ENCODE measurements at regions not wholly inside any gene's neighbourhood (a gene's known extent, or its start where the extent isn't known, plus 50 kb on each side); places are given as distances from the start of the nearest gene placed in this dataset.

- H3K4me3 ChIP-seq = no peak overlapping the region
- POLR2A ChIA-PET = no interaction called here
- no peak for FAIRE-seq
- DNase-seq (ENCODE audit: low read depth in 1 of 2, low spot score in 1 of 2) = no peak
- ATAC-seq = no peak
- H3K9me3 ChIP-seq = no peaks in the 10 kb centered on the region
- H3K27ac ChIP-seq = no peak overlapping the region
- no peak for TF ChIP-seq ZC3H11A (IDR thresholded peaks at IDR 0.05)
- no peak for TF ChIP-seq KDM1A (IDR thresholded peaks at IDR 0.05; ENCODE audit: low read depth)
- TF ChIP-seq FOSB (CRISPR knock-in tag; IDR thresholded peaks at IDR 0.05) = no peak
- no peak for TF ChIP-seq POLR2A (IDR thresholded peaks at IDR 0.05; ENCODE audit: low read length)
- no peak for TF ChIP-seq PHF8 (IDR thresholded peaks at IDR 0.05; ENCODE audit: borderline replicate concordance, low read depth)
- TF ChIP-seq PBX3 (IDR thresholded peaks at IDR 0.05) = no peak
- TF ChIP-seq HMGXB4 (CRISPR knock-in tag; IDR thresholded peaks at IDR 0.05; ENCODE audit: borderline replicate concordance) = no peak
- no peak for TF ChIP-seq POLR2AphosphoS2 (conservative IDR thresholded peaks at IDR 0.05; ENCODE audit: low read length)
- TF ChIP-seq CBX8 (IDR thresholded peaks at IDR 0.05) = no peak
- TF ChIP-seq HDAC2 (IDR thresholded peaks at IDR 0.05) = no peak
- no peak for TF ChIP-seq ELK1 (IDR thresholded peaks at IDR 0.05; ENCODE audit: low read depth, low read length)
- TF ChIP-seq CHD4 (IDR thresholded peaks at IDR 0.05; ENCODE audit: borderline replicate concordance) = no peak
- TF ChIP-seq JUNB (IDR thresholded peaks at IDR 0.05) = no peak
- no peak for TF ChIP-seq CHD2 (IDR thresholded peaks at IDR 0.05; ENCODE audit: low read length, partially characterized antibody)
- TF ChIP-seq NFE2L2 (conservative IDR thresholded peaks at IDR 0.05; ENCODE audit: low read length) = no peak
- CTCF ChIA-PET = no interaction called here
- no peaks in the 10 kb centered on the region for H3K4me1 ChIP-seq
- 27% methylated on average over 3 of the region's 3 CpGs for WGBS (ENCODE audit: missing lambda C conversion rate)
- no peak overlapping the region for H3K4me2 ChIP-seq
Observed at GRCh38 chr2:12369566-12369965, 347.2 kb upstream of the TRIB2 start.

- DNase-seq (ENCODE audit: low read depth in 1 of 2, low spot score in 1 of 2) (no peak), FAIRE-seq (no peak), ATAC-seq (no peak)
- Histone ChIP-seq H3K27ac (no peak overlapping the region), H3K4me1 (no peaks in the 10 kb centered on the region), H3K9me3 (no peaks in the 10 kb centered on the region), H3K4me3 (no peak overlapping the region), H3K4me2 (no peak overlapping the region)
- CTCF ChIA-PET = no interaction called here
- POLR2A ChIA-PET = no interaction called here
- WGBS (ENCODE audit: missing lambda C conversion rate) = 4% methylated on average over 1 of the region's 1 CpG
- TF ChIP-seq JUNB (IDR thresholded peaks at IDR 0.05) (no peak), REST (IDR thresholded peaks at IDR 0.05) (no peak), ZFP36 (IDR thresholded peaks at IDR 0.05; ENCODE audit: borderline replicate concordance, partially characterized antibody) (no peak), CBX8 (IDR thresholded peaks at IDR 0.05) (no peak), E2F6 (IDR thresholded peaks at IDR 0.05; ENCODE audit: borderline replicate concordance, low read depth) (no peak), HOXB13 (CRISPR knock-in tag; IDR thresholded peaks at IDR 0.05; ENCODE audit: low read depth) (no peak), RNF2 (IDR thresholded peaks at IDR 0.05; ENCODE audit: borderline replicate concordance, low read depth) (no peak), TP53 (CRISPR knock-in tag; IDR thresholded peaks at IDR 0.05) (no peak), RARB (CRISPR knock-in tag; IDR thresholded peaks at IDR 0.05) (no peak), CEBPB (IDR thresholded peaks at IDR 0.05) (no peak), MAX (IDR thresholded peaks at IDR 0.05) (no peak), CTCF (IDR thresholded peaks at IDR 0.05) (no peak), POLR2AphosphoS2 (conservative IDR thresholded peaks at IDR 0.05; ENCODE audit: low read length) (no peak), FOXS1 (CRISPR knock-in tag; IDR thresholded peaks at IDR 0.05) (no peak), CHD4 (IDR thresholded peaks at IDR 0.05; ENCODE audit: borderline replicate concordance) (no peak), HMGXB4 (CRISPR knock-in tag; IDR thresholded peaks at IDR 0.05; ENCODE audit: borderline replicate concordance) (no peak)
Observed at GRCh38 chr2:12376025-12376424, 340.7 kb upstream of the TRIB2 start.

Data from A549 (cell line).